ENCODE measurements at regions not wholly inside any gene's neighbourhood (a gene's known extent, or its start where the extent isn't known, plus 50 kb on each side); places are given as distances from the start of the nearest gene placed in this dataset.

GRCh38 chr4:11604821-11605220 is 176.1 kb upstream of the HS3ST1 start:
- TF ChIP-seq TAF1 (IDR thresholded peaks at IDR 0.05; ENCODE audit: borderline replicate concordance, insufficient read depth, low read length) (no peak), POLR2AphosphoS5 (IDR thresholded peaks at IDR 0.05; ENCODE audit: low read depth, low read length) (no peak), REST (IDR thresholded peaks at IDR 0.05; ENCODE audit: insufficient read depth in 1 of 2, low read depth in 2 of 2, low read length in 2 of 2) (no peak)
